PC-3 (cell line): ENCODE measurements at regions not wholly inside any gene's neighbourhood (a gene's known extent, or its start where the extent isn't known, plus 50 kb on each side); places are given as distances from the start of the nearest gene placed in this dataset.

Source experiments
- ATAC-seq: fragments of 200-7000 bp; cut with Tn5 transposase; 2 replicates; pipeline ENCODE4 v1.9.1; 2020; ENCODE audit warnings: mild to moderate bottlenecking, moderate library complexity
- BruUV-seq: library from RNA; stranded (reverse); fragments of 400-500 nt; replicated peaks from 2 replicates; lab custom pipeline; 2021; lab: Mats Ljungman, UMichigan
- CTCF ChIA-PET: fragments of 300-600 bp; sonication (Branson Sonifier 250); formaldehyde crosslinking; loops from one replicate; lab custom pipeline; 2022; ENCODE audit warnings: antibody characterized with exemption; lab: Charles Lee
- POLR2A ChIA-PET: fragments of 300-600 bp; sonication (Branson Sonifier 250); formaldehyde crosslinking; loops from one replicate; lab custom pipeline; 2022; ENCODE audit warnings: antibody characterized with exemption; ENCODE audit not compliant: unreplicated experiment; lab: Charles Lee
- DNase-seq: peaks from one replicate; pipeline ENCODE4 v3.0.0-alpha.2; 2015
- H2AFZ ChIP-seq: fragments of 300-600 bp; sonication (generic); 2 replicates; pipeline ENCODE4 v1.6.0; 2016; ENCODE audit warnings: antibody characterized with exemption, low read length
- H3F3A ChIP-seq: fragments of 300-600 bp; sonication (generic); one replicate; pipeline ENCODE4 v1.6.0; 2017; ENCODE audit warnings: antibody characterized with exemption, low read length, control low read depth, mild to moderate bottlenecking; ENCODE audit not compliant: unreplicated experiment
- H3K27ac ChIP-seq: fragments of 300-600 bp; sonication (generic); 2 replicates; pipeline ENCODE4 v1.5.1; 2016; ENCODE audit warnings: mild to moderate bottlenecking, low read length
- H3K27me3 ChIP-seq: fragments of 300-600 bp; sonication (generic); 2 replicates; pipeline ENCODE4 v1.6.1; 2016; ENCODE audit warnings: low read length, mixed read lengths
- H3K36me3 ChIP-seq: fragments of 300-600 bp; sonication (generic); 2 replicates; pipeline ENCODE4 v1.6.1; 2016; ENCODE audit warnings: low read depth, mixed run types, low read length, mixed read lengths
- H3K4me1 ChIP-seq: fragments of 300-600 bp; sonication (generic); 2 replicates; pipeline ENCODE4 v1.5.1; 2016; ENCODE audit warnings: low read length; ENCODE audit not compliant: insufficient read depth
- H3K4me2 ChIP-seq: fragments of 300-600 bp; sonication (generic); 2 replicates; pipeline ENCODE4 v1.6.0; 2016; ENCODE audit warnings: low read length
- H3K4me3 ChIP-seq: fragments of 300-600 bp; sonication (generic); 2 replicates; pipeline ENCODE4 v1.5.1; 2016; ENCODE audit warnings: mild to moderate bottlenecking, low read length, mixed read lengths
- H3K79me2 ChIP-seq: fragments of 300-600 bp; sonication (generic); 2 replicates; pipeline ENCODE4 v1.6.1; 2017; ENCODE audit warnings: low read length, mixed read lengths
- H3K9ac ChIP-seq: fragments of 300-600 bp; sonication (generic); 2 replicates; pipeline ENCODE4 v1.6.0; 2016; ENCODE audit warnings: mild to moderate bottlenecking, low read length
- H3K9me2 ChIP-seq: fragments of 300-600 bp; sonication (generic); replicated peaks from 2 replicates; pipeline ENCODE4 v1.6.1; 2016; ENCODE audit warnings: mixed run types, low read length, mixed read lengths
- H3K9me3 ChIP-seq: fragments of 300-600 bp; sonication (generic); 2 replicates; pipeline ENCODE4 v1.6.1; 2016; ENCODE audit warnings: low read length, mixed read lengths
- H4K20me1 ChIP-seq: fragments of 300-600 bp; sonication (generic); 2 replicates; pipeline ENCODE4 v1.6.1; 2016; ENCODE audit warnings: low read length, mixed read lengths
- EZH2 ChIP-seq: fragments of 300-600 bp; sonication (generic); IDR thresholded peaks from one replicate; pipeline ENCODE4 v1.6.1; 2017; ENCODE audit warnings: antibody characterized with exemption, mild to moderate bottlenecking, low read length; ENCODE audit not compliant: unreplicated experiment
- EZH2phosphoT487 ChIP-seq: fragments of 300-600 bp; sonication (generic); IDR thresholded peaks from 2 replicates; pipeline ENCODE4 v1.6.1; 2018; ENCODE audit warnings: mild to moderate bottlenecking, antibody characterized with exemption, low read length, borderline replicate concordance
- intact Hi-C: fragments of 100-400 bp; cut with micrococcal nuclease; formaldehyde crosslinking; loops from 2 replicates; pipeline ENCODE4 v1.9.0; 2023
- TF ChIP-seq, protein P1 (sequence below): fragments of 300-600 bp; sonication (generic); conservative IDR thresholded peaks from 2 replicates; pipeline ENCODE4 v1.5.1; 2017; ENCODE audit warnings: antibody characterized with exemption, low read depth, mild to moderate bottlenecking, low read length

- no TSS peak for BruUV-seq
- H2AFZ ChIP-seq: no peak overlapping the region
- no peaks in the 10 kb centered on the region for H3F3A ChIP-seq
- H3K4me2 ChIP-seq: no peak overlapping the region
- POLR2A ChIA-PET: no interaction called here
- CTCF ChIA-PET: no interaction called here
- no peak overlapping the region for H3K9ac ChIP-seq
- H3K4me1 ChIP-seq: no peaks in the 10 kb centered on the region
- no peaks in the 10 kb centered on the region for H3K9me3 ChIP-seq
- no peaks in the 10 kb centered on the region for H4K20me1 ChIP-seq
- H3K36me3 ChIP-seq: no peaks in the 10 kb centered on the region
- TF ChIP-seq EZH2phosphoT487: no peak
- TF ChIP-seq EZH2: no peak
- TF ChIP-seq, protein P1, sequence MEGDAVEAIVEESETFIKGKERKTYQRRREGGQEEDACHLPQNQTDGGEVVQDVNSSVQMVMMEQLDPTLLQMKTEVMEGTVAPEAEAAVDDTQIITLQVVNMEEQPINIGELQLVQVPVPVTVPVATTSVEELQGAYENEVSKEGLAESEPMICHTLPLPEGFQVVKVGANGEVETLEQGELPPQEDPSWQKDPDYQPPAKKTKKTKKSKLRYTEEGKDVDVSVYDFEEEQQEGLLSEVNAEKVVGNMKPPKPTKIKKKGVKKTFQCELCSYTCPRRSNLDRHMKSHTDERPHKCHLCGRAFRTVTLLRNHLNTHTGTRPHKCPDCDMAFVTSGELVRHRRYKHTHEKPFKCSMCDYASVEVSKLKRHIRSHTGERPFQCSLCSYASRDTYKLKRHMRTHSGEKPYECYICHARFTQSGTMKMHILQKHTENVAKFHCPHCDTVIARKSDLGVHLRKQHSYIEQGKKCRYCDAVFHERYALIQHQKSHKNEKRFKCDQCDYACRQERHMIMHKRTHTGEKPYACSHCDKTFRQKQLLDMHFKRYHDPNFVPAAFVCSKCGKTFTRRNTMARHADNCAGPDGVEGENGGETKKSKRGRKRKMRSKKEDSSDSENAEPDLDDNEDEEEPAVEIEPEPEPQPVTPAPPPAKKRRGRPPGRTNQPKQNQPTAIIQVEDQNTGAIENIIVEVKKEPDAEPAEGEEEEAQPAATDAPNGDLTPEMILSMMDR: no peak
- intact Hi-C loops: no loop called here
- no peak for DNase-seq
- ATAC-seq: no peak
- peaks cover 10% of the 10 kb centered on the region for H3K27me3 ChIP-seq
- H3K79me2 ChIP-seq: no peaks in the 10 kb centered on the region
- H3K9me2 ChIP-seq: no peaks in the 10 kb centered on the region
- no peak overlapping the region for H3K4me3 ChIP-seq
- no peak overlapping the region for H3K27ac ChIP-seq
These were observed 70.2 kb upstream of the GATA5 start for GRCh38 chr20:62545901-62546525.

GRCh38 chr20:62546606-62547005, 70.8 kb upstream of the GATA5 start:
- H3K4me2 ChIP-seq: no peak overlapping the region
- ATAC-seq (no peak), DNase-seq (no peak)
- H3F3A ChIP-seq: no peaks in the 10 kb centered on the region
- H4K20me1 ChIP-seq: no peaks in the 10 kb centered on the region
- ChIA-PET POLR2A (no interaction called here), CTCF (no interaction called here)
- no TSS peak for BruUV-seq
- no peaks in the 10 kb centered on the region for H3K79me2 ChIP-seq
- H2AFZ ChIP-seq: no peak overlapping the region
- no peaks in the 10 kb centered on the region for H3K9me2 ChIP-seq
- H3K36me3 ChIP-seq: no peaks in the 10 kb centered on the region
- TF ChIP-seq, protein P1: no peak
- TF ChIP-seq EZH2phosphoT487: no peak
- TF ChIP-seq EZH2: no peak
- intact Hi-C loops: no loop called here
- no peak overlapping the region for H3K9ac ChIP-seq
- peaks cover 16% of the 10 kb centered on the region for H3K27me3 ChIP-seq
- no peak overlapping the region for H3K27ac ChIP-seq
- H3K9me3 ChIP-seq: no peaks in the 10 kb centered on the region
- no peak overlapping the region for H3K4me3 ChIP-seq
- H3K4me1 ChIP-seq: no peaks in the 10 kb centered on the region

DNA sequence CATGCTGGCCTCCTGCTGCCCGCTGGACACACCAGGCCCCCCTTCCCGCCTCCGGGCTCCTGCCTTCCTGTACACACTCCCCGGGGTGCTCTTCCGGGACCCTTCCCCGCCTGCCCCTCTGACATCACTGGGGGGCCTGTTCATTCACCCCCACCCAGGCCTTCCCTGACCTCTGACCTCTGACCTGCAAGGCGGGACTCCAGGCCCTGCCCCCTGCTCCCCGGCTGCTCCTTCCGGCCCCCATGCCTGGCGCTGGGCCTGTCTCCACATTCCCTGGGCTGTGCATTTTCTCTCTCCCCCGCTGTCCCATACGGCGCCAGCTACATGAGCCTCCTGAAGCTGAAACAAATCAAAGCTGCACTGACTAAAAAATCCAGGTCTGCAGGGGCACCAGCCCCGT, 71.6 kb upstream of the GATA5 start:
- no TSS peak for BruUV-seq
- peaks cover 23% of the 10 kb centered on the region for H3K27me3 ChIP-seq
- CTCF ChIA-PET: no interaction called here

More for the DNA sequence above, 71.6 kb upstream of the GATA5 start:
- Histone ChIP-seq H2AFZ (no peak overlapping the region), H3F3A (no peaks in the 10 kb centered on the region), H3K4me2 (no peak overlapping the region), H3K36me3 (no peaks in the 10 kb centered on the region), H3K27ac (no peak overlapping the region), H3K9me2 (no peaks in the 10 kb centered on the region), H3K79me2 (no peaks in the 10 kb centered on the region), H3K9me3 (no peaks in the 10 kb centered on the region), H3K9ac (no peak overlapping the region), H3K4me3 (no peak overlapping the region), H3K4me1 (no peaks in the 10 kb centered on the region), H4K20me1 (no peaks in the 10 kb centered on the region)
- intact Hi-C loops: no loop called here
- TF ChIP-seq EZH2 (no peak), EZH2phosphoT487 (no peak)
- TF ChIP-seq, protein P1: no peak
- ATAC-seq: no peak
- no peak for DNase-seq
- POLR2A ChIA-PET: no interaction called here
